HEK293T (cell line): ENCODE measurements at regions not wholly inside any gene's neighbourhood (a gene's known extent, or its start where the extent isn't known, plus 50 kb on each side); places are given as distances from the start of the nearest gene placed in this dataset.

ENCODE experiments used
- ARNT ChIP-seq: fragments of 450-650 bp; IDR thresholded peaks from 2 replicates; pipeline ENCODE4 v1.6.1; 2017; ENCODE audit warnings: mild to moderate bottlenecking
- BHLHE40 ChIP-seq: fragments of 450-650 bp; IDR thresholded peaks from 2 replicates; pipeline ENCODE4 v1.6.1; 2016; ENCODE audit warnings: mild to moderate bottlenecking, moderate library complexity, borderline replicate concordance
- FOXA1 ChIP-seq: fragments of 450-650 bp; IDR thresholded peaks from 2 replicates; pipeline ENCODE4 v1.6.1; 2016; ENCODE audit warnings: mild to moderate bottlenecking
- FOXK2 ChIP-seq: fragments of 450-650 bp; IDR thresholded peaks from 2 replicates; pipeline ENCODE4 v1.6.1; 2016; ENCODE audit warnings: mild to moderate bottlenecking
- FOXM1 ChIP-seq: fragments of 450-650 bp; IDR thresholded peaks from 2 replicates; pipeline ENCODE4 v1.6.1; 2017; ENCODE audit warnings: mild to moderate bottlenecking, borderline replicate concordance
- HDGF ChIP-seq: fragments of 450-650 bp; IDR thresholded peaks from 2 replicates; pipeline ENCODE4 v1.6.1; 2017; ENCODE audit warnings: antibody characterized with exemption, borderline replicate concordance
- PKNOX1 ChIP-seq: fragments of 450-650 bp; IDR thresholded peaks from 2 replicates; pipeline ENCODE4 v1.6.1; 2016
- SP1 ChIP-seq: fragments of 450-650 bp; IDR thresholded peaks from 2 replicates; pipeline ENCODE4 v1.6.1; 2017
- TARDBP ChIP-seq: fragments of 450-650 bp; IDR thresholded peaks from 2 replicates; pipeline ENCODE4 v1.6.1; 2016

- TF ChIP-seq BHLHE40 (no peak), SP1 (no peak), FOXA1 (no peak), FOXK2 (no peak), PKNOX1 (no peak), ARNT (no peak), FOXM1 (no peak), HDGF (no peak), TARDBP (no peak)
These were observed 238.2 kb downstream of the KCNJ2 start for GRCh38 chr17:70407506-70407905.
